Cardiac muscle cell (in vitro differentiated cells and primary cell): ENCODE measurements at regions not wholly inside any gene's neighbourhood (a gene's known extent, or its start where the extent isn't known, plus 50 kb on each side); places are given as distances from the start of the nearest gene placed in this dataset.
"Not testable (repeated sequence)": the region's sequence is repeated elsewhere in the genome, so short reads cannot be mapped to it uniquely, and the experiment has no call there.

ENCODE experiments used
- DNase-seq, 2 donors: peaks; one replicate each; pipeline versions ENCODE4 v3.0.0 to v3.0.0-alpha.2; 2010 to 2017; ENCODE audit warnings: low read depth in 1 of 2, low spot score in 1 of 2
- H3K27ac ChIP-seq: fragments of 200-600 bp; sonication (generic); 2 replicates; pipeline ENCODE4 v1.5.1; 2016
- H3K27me3 ChIP-seq: fragments of 200-600 bp; sonication (generic); 2 replicates; pipeline ENCODE4 v1.6.0; 2016; ENCODE audit warnings: control low read depth
- H3K36me3 ChIP-seq: fragments of 200-600 bp; sonication (generic); 2 replicates; pipeline ENCODE4 v1.5.1; 2016; ENCODE audit warnings: control low read depth
- H3K4me1 ChIP-seq: fragments of 200-600 bp; sonication (generic); 2 replicates; pipeline ENCODE4 v1.8.1; 2017; ENCODE audit warnings: low read depth, mild to moderate bottlenecking, mixed run types
- H3K4me3 ChIP-seq: fragments of 200-600 bp; sonication (generic); 2 replicates; pipeline ENCODE4 v1.5.1; 2016; ENCODE audit warnings: mild to moderate bottlenecking
- H3K9me3 ChIP-seq: fragments of 200-600 bp; sonication (generic); 2 replicates; pipeline ENCODE4 v1.5.1; 2017; ENCODE audit warnings: low read depth, mild to moderate bottlenecking, control low read depth
- TF ChIP-seq, protein P1 (sequence below): IDR thresholded peaks from 2 replicates; pipeline ENCODE4 v1.5.1; 2012; ENCODE audit warnings: low read depth, mild to moderate bottlenecking, low read length

DNA sequence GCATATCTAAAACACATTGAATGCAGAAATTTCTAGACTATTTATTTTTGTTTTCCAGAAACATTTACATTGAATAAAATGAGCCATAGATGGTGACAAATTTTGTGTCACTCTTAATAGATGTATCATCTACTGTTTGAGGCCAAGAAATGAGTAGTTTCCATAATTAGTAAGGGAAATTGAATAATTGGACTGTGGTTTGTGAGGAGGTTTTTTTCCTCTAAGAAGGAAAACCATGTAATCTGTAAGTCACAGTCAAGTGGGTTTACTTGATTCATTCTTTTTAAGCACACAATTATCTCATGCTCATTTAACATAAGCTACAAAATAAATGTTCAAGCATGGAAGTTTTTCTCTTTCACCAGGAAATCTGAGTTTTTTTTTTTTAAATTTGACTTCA, 876.4 kb downstream of the NR2F1-AS1 start:
- TF ChIP-seq, protein P1, sequence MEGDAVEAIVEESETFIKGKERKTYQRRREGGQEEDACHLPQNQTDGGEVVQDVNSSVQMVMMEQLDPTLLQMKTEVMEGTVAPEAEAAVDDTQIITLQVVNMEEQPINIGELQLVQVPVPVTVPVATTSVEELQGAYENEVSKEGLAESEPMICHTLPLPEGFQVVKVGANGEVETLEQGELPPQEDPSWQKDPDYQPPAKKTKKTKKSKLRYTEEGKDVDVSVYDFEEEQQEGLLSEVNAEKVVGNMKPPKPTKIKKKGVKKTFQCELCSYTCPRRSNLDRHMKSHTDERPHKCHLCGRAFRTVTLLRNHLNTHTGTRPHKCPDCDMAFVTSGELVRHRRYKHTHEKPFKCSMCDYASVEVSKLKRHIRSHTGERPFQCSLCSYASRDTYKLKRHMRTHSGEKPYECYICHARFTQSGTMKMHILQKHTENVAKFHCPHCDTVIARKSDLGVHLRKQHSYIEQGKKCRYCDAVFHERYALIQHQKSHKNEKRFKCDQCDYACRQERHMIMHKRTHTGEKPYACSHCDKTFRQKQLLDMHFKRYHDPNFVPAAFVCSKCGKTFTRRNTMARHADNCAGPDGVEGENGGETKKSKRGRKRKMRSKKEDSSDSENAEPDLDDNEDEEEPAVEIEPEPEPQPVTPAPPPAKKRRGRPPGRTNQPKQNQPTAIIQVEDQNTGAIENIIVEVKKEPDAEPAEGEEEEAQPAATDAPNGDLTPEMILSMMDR: no peak
- H3K27ac ChIP-seq: no peak overlapping the region

DNA sequence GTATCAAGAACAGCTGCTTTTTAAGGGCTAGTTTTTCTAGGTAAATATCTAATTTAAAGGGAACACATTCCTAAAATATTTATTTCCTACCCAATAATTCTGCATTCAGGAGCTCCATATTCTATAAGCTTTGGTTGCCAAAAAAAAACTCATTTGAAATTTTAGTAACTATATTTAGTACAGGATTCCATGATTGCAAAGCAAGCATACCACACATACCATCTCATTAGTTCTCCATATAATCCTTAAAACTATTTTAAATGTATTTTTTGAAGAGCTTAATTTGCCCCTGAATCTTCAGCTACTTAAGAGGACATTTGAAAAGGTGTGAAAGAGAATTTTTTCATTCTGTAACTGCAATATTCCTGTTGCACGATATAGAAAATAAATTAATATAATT, 877.0 kb downstream of the NR2F1-AS1 start:
- H3K9me3 ChIP-seq: no peaks in the 10 kb centered on the region
- H3K36me3 ChIP-seq: no peaks in the 10 kb centered on the region
- TF ChIP-seq, protein P1: no peak
- no peaks in the 10 kb centered on the region for H3K27me3 ChIP-seq
- no peak overlapping the region for H3K4me3 ChIP-seq
- no peak overlapping the region for H3K27ac ChIP-seq
- peaks cover 6% of the 10 kb centered on the region for H3K4me1 ChIP-seq
- peak in 1 of 2 donors; percentile 0 for DNase-seq

More for the DNA sequence above, 876.4 kb downstream of the NR2F1-AS1 start:
- Histone ChIP-seq H3K4me3 (no peak overlapping the region), H3K36me3 (no peaks in the 10 kb centered on the region), H3K27me3 (no peaks in the 10 kb centered on the region), H3K9me3 (no peaks in the 10 kb centered on the region), H3K4me1 (peaks cover 6% of the 10 kb centered on the region)
- DNase-seq: no peak

DNA sequence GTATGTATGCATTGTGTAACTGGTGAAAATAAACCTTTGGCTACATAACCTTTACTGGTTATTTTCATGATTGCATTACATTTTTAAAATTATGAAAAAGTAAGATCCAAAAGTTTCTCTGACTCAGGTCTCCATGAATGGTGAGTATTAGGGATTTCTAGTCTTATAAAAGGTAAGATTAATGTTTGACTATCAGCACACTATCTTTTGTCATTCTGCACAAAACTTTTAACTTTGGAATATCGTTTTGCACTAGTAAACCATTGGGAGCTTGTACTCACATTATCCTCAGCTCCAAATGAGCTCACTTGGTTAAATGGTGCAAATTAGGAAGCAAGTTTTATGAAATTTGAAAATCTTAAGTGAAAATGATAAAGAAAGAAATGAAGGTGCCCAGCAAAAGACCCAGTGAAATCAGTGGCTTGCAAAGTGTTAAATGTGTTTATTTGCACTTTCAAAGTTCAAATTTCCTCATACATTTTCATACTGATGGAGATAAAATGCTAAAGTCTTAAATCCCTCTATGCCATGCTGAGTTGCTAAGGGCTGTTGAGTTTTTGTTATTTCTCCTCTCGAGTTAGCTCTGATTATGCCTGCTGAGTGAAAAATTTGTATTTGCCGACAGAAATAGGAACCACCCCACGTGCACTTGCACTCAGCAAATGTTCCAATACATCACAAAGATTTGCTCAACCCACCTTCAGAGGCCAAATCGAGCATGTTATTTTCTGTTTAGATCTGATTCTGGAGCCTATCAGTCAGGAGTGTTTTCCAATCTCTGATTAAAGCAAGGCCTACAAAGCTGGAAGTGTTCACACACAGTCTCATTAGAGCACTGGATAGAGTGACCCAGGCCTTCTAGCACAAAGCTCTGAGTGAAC, 885.7 kb downstream of the NR2F1-AS1 start:
- Histone ChIP-seq H3K4me3 (no peak overlapping the region), H3K36me3 (no peaks in the 10 kb centered on the region), H3K9me3 (no peaks in the 10 kb centered on the region), H3K27ac (no peak overlapping the region), H3K4me1 (no peaks in the 10 kb centered on the region), H3K27me3 (no peaks in the 10 kb centered on the region)
- DNase-seq: no peak
- TF ChIP-seq, protein P1: no peak

DNA sequence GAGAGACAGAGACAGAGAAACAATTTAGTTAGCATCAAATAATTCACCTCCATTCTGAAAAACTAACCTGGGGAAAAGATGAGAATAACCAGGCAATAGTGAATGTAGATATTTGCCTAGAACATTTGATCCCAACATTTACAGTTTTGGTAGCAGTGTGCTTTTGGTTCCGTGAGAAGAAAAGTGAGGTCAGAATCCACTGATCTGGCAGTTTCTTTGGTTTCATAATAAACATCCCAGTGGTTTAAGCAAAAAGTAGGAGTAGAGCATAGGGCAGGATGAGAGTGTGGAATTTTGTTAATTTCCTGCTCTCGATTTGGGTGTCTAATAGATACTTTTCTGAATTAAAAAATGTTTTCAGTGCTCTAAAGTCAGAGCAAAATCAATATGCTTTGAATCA, 887.0 kb downstream of the NR2F1-AS1 start:
- Histone ChIP-seq H3K27me3 (no peaks in the 10 kb centered on the region), H3K4me3 (no peak overlapping the region), H3K27ac (no peak overlapping the region), H3K9me3 (no peaks in the 10 kb centered on the region), H3K4me1 (no peaks in the 10 kb centered on the region), H3K36me3 (no peaks in the 10 kb centered on the region)
- no peak for DNase-seq
- TF ChIP-seq, protein P1: no peak

DNA sequence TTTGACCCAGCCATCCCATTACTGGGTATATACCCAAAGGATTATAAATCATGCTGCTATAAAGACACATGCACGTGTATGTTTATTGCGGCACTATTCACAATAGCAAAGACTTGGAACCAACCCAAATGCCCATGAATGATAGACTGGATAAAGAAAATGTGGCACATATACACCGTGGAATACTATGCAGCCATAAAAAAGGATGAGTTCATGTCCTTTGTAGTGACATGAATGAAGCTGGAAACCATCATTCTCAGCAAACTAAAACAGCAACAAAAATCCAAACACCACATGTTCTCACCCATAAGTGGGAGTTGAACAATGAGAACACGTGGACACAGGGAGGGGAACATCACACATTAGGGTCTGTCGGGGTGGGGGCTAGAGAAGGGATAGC, 889.1 kb downstream of the NR2F1-AS1 start:
- H3K9me3 ChIP-seq, H3K4me1 ChIP-seq: not testable (repeated sequence)

More for the DNA sequence above, 889.1 kb downstream of the NR2F1-AS1 start:
- not testable (repeated sequence) for H3K27ac ChIP-seq, H3K36me3 ChIP-seq, DNase-seq, H3K4me3 ChIP-seq, H3K27me3 ChIP-seq
